ENCODE measurements at regions not wholly inside any gene's neighbourhood (a gene's known extent, or its start where the extent isn't known, plus 50 kb on each side); places are given as distances from the start of the nearest gene placed in this dataset.

- Histone ChIP-seq H3K9me2 (ENCODE audit: insufficient read depth) (no peaks in the 10 kb centered on the region), H3K36me3 (ENCODE audit: control insufficient read depth in 1 of 2, insufficient read depth in 2 of 2, low read length in 2 of 2) (no peaks in the 10 kb centered on the region), H3K9me3 (ENCODE audit: control insufficient read depth in 1 of 2, insufficient read depth in 1 of 2, low read depth in 1 of 2, low read length in 2 of 2) (no peaks in the 10 kb centered on the region), H3K79me2 (ENCODE audit: insufficient read depth, low read length) (no peaks in the 10 kb centered on the region), H3K4me1 (ENCODE audit: control insufficient read depth in 1 of 2, insufficient read depth in 2 of 2, low read length in 2 of 2) (no peaks in the 10 kb centered on the region), H3K4me2 (ENCODE audit: low read length) (no peak overlapping the region), H3K27ac (ENCODE audit: low read depth, low read length) (no peak overlapping the region), H3K27me3 (ENCODE audit: insufficient read depth, low read length) (no peaks in the 10 kb centered on the region), H2AFZ (ENCODE audit: low read depth, low read length, poor library complexity, severe bottlenecking) (no peak overlapping the region), H4K20me1 (ENCODE audit: insufficient read depth) (no peaks in the 10 kb centered on the region), H3K9ac (ENCODE audit: low read length) (no peak overlapping the region), H3K4me3 (replicated peaks in 1 of 2; ENCODE audit: low read depth in 1 of 2, low read length in 2 of 2) (no peak overlapping the region)
- BruUV-seq (replicated peaks), result no TSS peak
- no peak for TF ChIP-seq ZNF274 (IDR thresholded peaks at IDR 0.05; ENCODE audit: low read depth, low read length)
- no peak for TF ChIP-seq ZFX (IDR thresholded peaks at IDR 0.05)
- TF ChIP-seq EGR1 (IDR thresholded peaks at IDR 0.05; ENCODE audit: low read depth), result no peak
- TF ChIP-seq CBX3 (IDR thresholded peaks at IDR 0.05; ENCODE audit: low read depth), result no peak
- TF ChIP-seq POLR2A (IDR thresholded peaks at IDR 0.05; ENCODE audit: borderline replicate concordance, extremely low read depth, insufficient read depth, insufficient read length), result no peak
- no peak for TF ChIP-seq YY1 (IDR thresholded peaks at IDR 0.05; ENCODE audit: extremely low read depth, insufficient replicate concordance, low read depth, low read length)
- no peak for TF ChIP-seq SIN3A (IDR thresholded peaks at IDR 0.05; ENCODE audit: low read depth)
- TF ChIP-seq SRF (IDR thresholded peaks at IDR 0.05; ENCODE audit: low read depth), result no peak
- no peak for TF ChIP-seq JUND (IDR thresholded peaks at IDR 0.05)
- no peak for TF ChIP-seq ZBTB33 (IDR thresholded peaks at IDR 0.05; ENCODE audit: extremely low read depth, insufficient replicate concordance, low read length)
- TF ChIP-seq CEBPB (IDR thresholded peaks at IDR 0.05; ENCODE audit: low read depth), result no peak
- TF ChIP-seq SP1 (IDR thresholded peaks at IDR 0.05; ENCODE audit: low read depth), result no peak
- no peak for TF ChIP-seq MAX (IDR thresholded peaks at IDR 0.05)
- RAD21 ChIA-PET (ENCODE audit: low non-redundant PET in 1 of 2, low total read pairs in 2 of 2, uncharacterized antibody in 2 of 2, unreplicated experiment in 2 of 2), result no interaction called here
- CTCF ChIA-PET, result no interaction called here
- intact Hi-C loops (cut with micrococcal nuclease), result no loop called here
- POLR2A ChIA-PET, result no interaction called here
- DNase-seq (ENCODE audit: low read depth, low spot score), result no peak
- no peak for ATAC-seq
Observed at GRCh38 chr6:71584712-71585436, 296.3 kb downstream of the OGFRL1 start.

Measured in HCT116 (cell line).